K562 (cell line): ENCODE measurements at regions not wholly inside any gene's neighbourhood (a gene's known extent, or its start where the extent isn't known, plus 50 kb on each side); places are given as distances from the start of the nearest gene placed in this dataset.

Experiments
- ATAC-seq: fragments of 200-7000 bp; cut with Tn5 transposase; 3 replicates; pipeline ENCODE4 v1.9.1; 2020; ENCODE audit warnings: moderate library complexity
- BruUV-seq: library from RNA; stranded (reverse); fragments of 400-500 nt; replicated peaks from 2 replicates; lab custom pipeline; 2021; lab: Mats Ljungman, UMichigan
- CTCF ChIA-PET: fragments of 300-600 bp; formaldehyde crosslinking; extraction: SDS; loops from one replicate; lab custom pipeline; 2021; ENCODE audit warnings: low intra/inter-chr PET ratio; lab: Yijun Ruan, JAX
- POLR2A ChIA-PET: fragments of 300-600, 350-650 bp; sonication (Branson Sonifier 250); formaldehyde crosslinking; extraction: SDS; loops from one replicate; lab custom pipeline; 2021; ENCODE audit warnings: antibody characterized with exemption, inconsistent platforms; lab: Yijun Ruan, JAX
- DNase-seq, 4 experiments: peaks; one replicate each; pipeline versions ENCODE4 v3.0.0 to v3.0.0-alpha.2; 2011 to 2018; ENCODE audit warnings: low spot score in 3 of 4, mixed read lengths in 3 of 4; ENCODE audit errors: extremely low read depth in 1 of 4
- FAIRE-seq: peaks from 2 replicates; lab custom pipeline; 2011; peaks lifted over from hg19 to GRCh38; lab: Jason Lieb, UNC
- H2AFZ ChIP-seq: 2 replicates; pipeline ENCODE4 v1.6.0; 2011; ENCODE audit warnings: low read depth, low read length, control low read depth, inconsistent platforms
- H3K27ac ChIP-seq: fragments of 200-600 bp; 3 replicates; pipeline ENCODE4 v1.8.0; 2011; ENCODE audit warnings: low read depth, mild to moderate bottlenecking, control low read depth, inconsistent platforms, low read length, moderate library complexity, mixed read lengths; ENCODE audit errors: extremely low read depth
- H3K27me3 ChIP-seq, 2 experiments: fragments of 300-600 bp in 1 of 2; 2 replicates in 1 of 2; 3 replicates in 1 of 2; pipeline versions ENCODE4 v1.6.0 to v1.8.0; 2011; ENCODE audit warnings: inconsistent platforms in 2 of 2, low read length in 2 of 2, mild to moderate bottlenecking in 1 of 2, mixed read lengths in 1 of 2, moderate library complexity in 1 of 2; ENCODE audit not compliant: control insufficient read depth in 2 of 2, insufficient read depth in 2 of 2
- H3K36me3 ChIP-seq: fragments of 300-600 bp; 3 replicates; pipeline ENCODE4 v1.8.0; 2011; ENCODE audit warnings: mild to moderate bottlenecking, low read length, inconsistent platforms; ENCODE audit not compliant: control insufficient read depth, insufficient read depth
- H3K4me1 ChIP-seq, 2 experiments: fragments of 200-600 bp in 1 of 2; replicated peaks in 1 of 2; 2 replicates in 1 of 2; 3 replicates in 1 of 2; pipeline versions ENCODE4 v1.5.1 to v1.8.0; 2011; ENCODE audit warnings: inconsistent platforms in 2 of 2, low read length in 2 of 2, mild to moderate bottlenecking in 1 of 2, mixed read lengths in 1 of 2, moderate library complexity in 1 of 2; ENCODE audit not compliant: control insufficient read depth in 2 of 2, insufficient read depth in 2 of 2
- H3K4me2 ChIP-seq: 2 replicates; pipeline ENCODE4 v1.6.1; 2011; ENCODE audit warnings: low read length, control low read depth, inconsistent platforms, mixed read lengths; ENCODE audit not compliant: insufficient read depth
- H3K4me3 ChIP-seq: fragments of 200-600 bp; sonication (generic), shearing (Covaris generic); 2 replicates; pipeline ENCODE4 v1.5.1; 2016; ENCODE audit warnings: control low read depth, inconsistent platforms
- H3K79me2 ChIP-seq: fragments of 200-600 bp; 3 replicates; pipeline ENCODE4 v1.8.0; 2011; ENCODE audit warnings: low read length, inconsistent platforms; ENCODE audit not compliant: control insufficient read depth, insufficient read depth
- H3K9ac ChIP-seq, 2 experiments: 2 replicates each; pipeline versions ENCODE4 v1.6.0 to v1.6.1; 2011; ENCODE audit warnings: low read depth in 2 of 2, low read length in 2 of 2, control low read depth in 1 of 2, inconsistent platforms in 1 of 2, mild to moderate bottlenecking in 1 of 2, mixed read lengths in 1 of 2; ENCODE audit not compliant: insufficient read depth in 1 of 2
- H3K9me1 ChIP-seq: one replicate; pipeline ENCODE4 v1.6.0; 2011; ENCODE audit warnings: inconsistent platforms, mild to moderate bottlenecking, low read length, moderate library complexity; ENCODE audit not compliant: control insufficient read depth, insufficient read depth
- H3K9me3 ChIP-seq: replicated peaks from 2 replicates; pipeline ENCODE4 v1.5.1; 2011; ENCODE audit warnings: low read depth, low read length, inconsistent platforms; ENCODE audit not compliant: control insufficient read depth, insufficient read depth
- H4K20me1 ChIP-seq: replicated peaks from 2 replicates; pipeline ENCODE4 v1.6.1; 2011; ENCODE audit warnings: low read length, inconsistent platforms, mixed read lengths; ENCODE audit not compliant: control insufficient read depth, insufficient read depth
- ERF ChIP-seq: fragments of 450-650 bp; formaldehyde crosslinking; IDR thresholded peaks from 2 replicates; pipeline ENCODE4 v1.4.0; 2020; ENCODE audit warnings: mild to moderate bottlenecking, mixed read lengths
- HMGN3 ChIP-seq: IDR thresholded peaks from 2 replicates; pipeline ENCODE4 v1.6.1; 2011; ENCODE audit warnings: borderline replicate concordance, low read depth, mild to moderate bottlenecking, mixed read lengths, low read length; ENCODE audit not compliant: insufficient read length; ENCODE audit errors: extremely low read depth
- NCOA4 ChIP-seq: fragments of 450-650 bp; IDR thresholded peaks from 2 replicates; pipeline ENCODE4 v1.6.1; 2018; ENCODE audit warnings: mild to moderate bottlenecking; ENCODE audit not compliant: partially characterized antibody
- NR4A1 ChIP-seq, 2 experiments: fragments of 250-450 bp in 1 of 2; fragments of 450-650 bp in 1 of 2; sonication (Bioruptor Pico) in 1 of 2; IDR thresholded peaks; 2 replicates each; pipeline versions ENCODE4 v1.4.0 to v1.6.1; 2016 to 2020; ENCODE audit warnings: mild to moderate bottlenecking in 2 of 2, missing compliant biosample characterization in 1 of 2, missing genetic modification characterization in 1 of 2, moderate library complexity in 1 of 2
- PHF8 ChIP-seq: fragments of 200-600 bp; sonication (generic); IDR thresholded peaks from 2 replicates; pipeline ENCODE4 v1.6.1; 2012; ENCODE audit warnings: mixed run types, mild to moderate bottlenecking, inconsistent platforms, low read length, moderate library complexity, borderline replicate concordance
- TSHZ1 ChIP-seq: fragments of 250-450 bp; sonication (Bioruptor Pico); IDR thresholded peaks from 2 replicates; pipeline ENCODE4 v1.4.0; 2020; ENCODE audit warnings: mild to moderate bottlenecking, moderate library complexity
- ZNF764 ChIP-seq: fragments of 250-450 bp; sonication (Bioruptor Pico); IDR thresholded peaks from 2 replicates; pipeline ENCODE4 v1.4.0; 2020; ENCODE audit warnings: low read depth, mild to moderate bottlenecking, moderate library complexity
- WGBS: fragments of 100-300 bp; shearing (Covaris generic); methylation state at CpG from one replicate; pipeline ENCODE4 v1.1.6; 2016; ENCODE audit warnings: low coverage, mixed read lengths; ENCODE audit not compliant: insufficient coverage; ENCODE audit errors: missing lambda C conversion rate; 5-methylcytosine and 5-hydroxymethylcytosine counted together
- in situ Hi-C: fragments of 300-500 bp; cut with MboI; formaldehyde crosslinking; loops from 4 replicates; pipeline ENCODE4 v1.15.0; 2018; ENCODE audit warnings: inconsistent platforms, mixed read lengths
- intact Hi-C: fragments of 100-400 bp; cut with micrococcal nuclease; formaldehyde crosslinking; loops from 2 replicates; pipeline ENCODE4 v1.14.2; 2022
- TF ChIP-seq, protein P1 (sequence below): sonication (generic); formaldehyde crosslinking; IDR thresholded peaks from 2 replicates; pipeline ENCODE4 v1.8.0; 2022; ENCODE audit warnings: missing genetic modification reagents, mild to moderate bottlenecking, borderline replicate concordance

DNA sequence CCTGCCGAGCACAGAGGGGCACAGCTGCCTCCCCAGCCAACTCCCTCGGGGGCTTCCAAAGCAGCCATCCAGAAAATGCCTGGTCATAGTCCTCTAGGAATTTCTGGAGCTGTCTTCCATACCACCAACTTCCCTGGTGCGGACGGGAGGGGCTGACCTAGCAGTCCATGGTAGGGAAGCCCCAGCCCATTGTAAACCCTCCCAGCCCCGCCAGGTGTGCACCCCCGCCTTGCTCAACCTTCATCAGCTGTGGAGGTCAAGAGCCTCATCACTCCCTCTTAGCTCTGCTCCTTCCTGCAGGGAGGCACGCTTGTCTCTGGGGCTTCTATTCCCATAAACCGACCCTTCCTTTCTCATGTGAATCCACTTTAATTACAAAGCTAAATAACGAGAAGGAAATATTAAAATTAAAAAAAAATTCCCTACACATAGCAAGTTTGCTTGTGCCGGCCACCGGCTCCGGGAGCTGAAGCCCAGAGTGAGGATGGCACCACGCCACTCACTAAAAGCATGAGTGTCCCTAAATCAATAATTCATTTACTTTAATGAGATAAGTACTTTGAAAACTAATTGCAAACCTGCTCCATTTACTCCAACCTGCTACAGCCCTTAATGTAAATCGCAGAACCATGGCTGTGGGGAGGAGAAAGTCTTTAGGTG, 181.4 kb downstream of the ENGASE start:
- no TSS peak for BruUV-seq
- H3K36me3 ChIP-seq = no peaks in the 10 kb centered on the region
- no peak overlapping the region for H3K4me2 ChIP-seq
- peaks cover 27% of the 10 kb centered on the region for H4K20me1 ChIP-seq
- H3K79me2 ChIP-seq = no peaks in the 10 kb centered on the region
- H3K9me1 ChIP-seq = no peaks in the 10 kb centered on the region
- FAIRE-seq = no peak
- TF ChIP-seq, protein P1, sequence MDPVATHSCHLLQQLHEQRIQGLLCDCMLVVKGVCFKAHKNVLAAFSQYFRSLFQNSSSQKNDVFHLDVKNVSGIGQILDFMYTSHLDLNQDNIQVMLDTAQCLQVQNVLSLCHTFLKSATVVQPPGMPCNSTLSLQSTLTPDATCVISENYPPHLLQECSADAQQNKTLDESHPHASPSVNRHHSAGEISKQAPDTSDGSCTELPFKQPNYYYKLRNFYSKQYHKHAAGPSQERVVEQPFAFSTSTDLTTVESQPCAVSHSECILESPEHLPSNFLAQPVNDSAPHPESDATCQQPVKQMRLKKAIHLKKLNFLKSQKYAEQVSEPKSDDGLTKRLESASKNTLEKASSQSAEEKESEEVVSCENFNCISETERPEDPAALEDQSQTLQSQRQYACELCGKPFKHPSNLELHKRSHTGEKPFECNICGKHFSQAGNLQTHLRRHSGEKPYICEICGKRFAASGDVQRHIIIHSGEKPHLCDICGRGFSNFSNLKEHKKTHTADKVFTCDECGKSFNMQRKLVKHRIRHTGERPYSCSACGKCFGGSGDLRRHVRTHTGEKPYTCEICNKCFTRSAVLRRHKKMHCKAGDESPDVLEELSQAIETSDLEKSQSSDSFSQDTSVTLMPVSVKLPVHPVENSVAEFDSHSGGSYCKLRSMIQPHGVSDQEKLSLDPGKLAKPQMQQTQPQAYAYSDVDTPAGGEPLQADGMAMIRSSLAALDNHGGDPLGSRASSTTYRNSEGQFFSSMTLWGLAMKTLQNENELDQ (CRISPR knock-in tag) = no peak
- H3K9ac ChIP-seq = no peak overlapping the region
- intact Hi-C loops = no loop called here
- ATAC-seq = no peak
- in situ Hi-C loops = no loop called here
- ChIA-PET CTCF (no interaction called here), POLR2A (interaction anchor here (0.5 kb wide), 1 partner anchor 106 kb away, joined by 4 read pairs; no protein-coding TSS in a partner anchor)
- H2AFZ ChIP-seq = no peak overlapping the region
- no peaks in the 10 kb centered on the region for H3K9me3 ChIP-seq
- WGBS = under 1% methylated on average over 14 of the region's 14 CpGs
- no peak overlapping the region for H3K4me3 ChIP-seq
- H3K27me3 ChIP-seq = peaks cover 8 to 51% of the 10 kb centered on the region in 2 experiments
- H3K4me1 ChIP-seq = no peaks in the 10 kb centered on the region
- no peak overlapping the region for H3K27ac ChIP-seq
- DNase-seq = no peak

- ChIA-PET POLR2A (interaction anchor here (0.5 kb wide), 1 partner anchor 105 kb away, joined by 4 read pairs; no protein-coding TSS in a partner anchor), CTCF (interaction anchor here (0.6 kb wide), 1 partner anchor 731 kb away, joined by 3 read pairs; no protein-coding TSS in a partner anchor)
- Histone ChIP-seq H2AFZ (no peak overlapping the region), H3K4me3 (no peak overlapping the region), H3K4me1 (no peaks in the 10 kb centered on the region), H3K79me2 (no peaks in the 10 kb centered on the region), H3K27ac (no peak overlapping the region), H3K4me2 (no peak overlapping the region), H4K20me1 (peaks cover 27% of the 10 kb centered on the region), H3K36me3 (no peaks in the 10 kb centered on the region), H3K9me1 (no peaks in the 10 kb centered on the region), H3K9me3 (no peaks in the 10 kb centered on the region), H3K9ac (no peak overlapping the region), H3K27me3 (peaks cover 9 to 51% of the 10 kb centered on the region in 2 experiments)
- BruUV-seq = no TSS peak
- WGBS = 0% methylated on average over 11 of the region's 11 CpGs
- intact Hi-C loops = no loop called here
- FAIRE-seq (no peak), DNase-seq (no peak), ATAC-seq (no peak)
- in situ Hi-C loops = no loop called here
- TF ChIP-seq HMGN3 (no peak), TSHZ1 (no peak), NR4A1 (CRISPR knock-in tag; IDR thresholded peaks at IDR 0.05) (no peak), NR4A1 (tag; IDR thresholded peaks at IDR 0.05) (no peak), PHF8 (no peak), ZNF764 (no peak), ERF (CRISPR knock-in tag) (no peak), NCOA4 (no peak)
Measured at GRCh38 chr17:79255456-79255855, 180.8 kb downstream of the ENGASE start.
